ENCODE measurements at regions not wholly inside any gene's neighbourhood (a gene's known extent, or its start where the extent isn't known, plus 50 kb on each side); places are given as distances from the start of the nearest gene placed in this dataset.
"Not testable (repeated sequence)": the region's sequence is repeated elsewhere in the genome, so short reads cannot be mapped to it uniquely, and the experiment has no call there.

DNA sequence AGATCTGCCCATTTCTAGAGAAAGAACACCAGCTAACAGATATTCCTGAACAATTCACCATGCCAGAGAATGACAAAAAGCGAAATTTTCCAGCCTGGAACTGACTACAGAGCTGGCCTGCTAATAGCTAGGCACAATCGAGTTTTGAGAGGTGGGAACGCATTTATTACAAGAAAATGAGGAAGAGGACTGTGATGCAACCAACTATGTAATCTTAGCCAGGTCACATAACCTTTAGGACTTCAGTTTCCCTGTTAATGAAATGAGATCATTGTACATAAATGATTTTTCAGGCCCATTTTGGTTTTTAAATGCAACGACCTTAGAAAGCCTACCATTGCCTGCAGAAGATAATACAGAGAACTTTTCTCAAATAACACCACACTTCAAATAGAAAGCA, 72.1 kb upstream of the SETMAR start:
- no peak for DNase-seq

GRCh38 chr3:4232798-4233197, 70.4 kb upstream of the SETMAR start:
- no peak for DNase-seq

DNA sequence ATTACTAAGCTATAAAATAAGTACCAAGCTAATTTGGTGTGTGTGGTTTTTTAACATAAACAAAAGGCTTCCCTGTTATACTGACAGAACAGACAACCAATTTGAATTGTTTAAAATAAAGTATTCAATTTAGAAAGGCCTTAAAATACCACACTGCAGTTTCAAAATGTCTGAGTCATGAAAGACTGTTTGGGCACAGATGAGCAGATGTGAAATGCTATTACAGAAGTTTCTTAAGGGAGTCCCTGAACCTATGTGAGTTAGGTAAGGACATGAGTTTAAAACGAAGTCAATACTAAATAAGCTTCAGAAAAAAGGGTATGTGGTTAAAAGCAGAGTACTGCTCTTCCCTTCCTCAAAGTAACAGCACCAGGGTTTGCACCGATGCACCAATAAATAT, 69.7 kb upstream of the SETMAR start:
- DNase-seq: no peak

DNA sequence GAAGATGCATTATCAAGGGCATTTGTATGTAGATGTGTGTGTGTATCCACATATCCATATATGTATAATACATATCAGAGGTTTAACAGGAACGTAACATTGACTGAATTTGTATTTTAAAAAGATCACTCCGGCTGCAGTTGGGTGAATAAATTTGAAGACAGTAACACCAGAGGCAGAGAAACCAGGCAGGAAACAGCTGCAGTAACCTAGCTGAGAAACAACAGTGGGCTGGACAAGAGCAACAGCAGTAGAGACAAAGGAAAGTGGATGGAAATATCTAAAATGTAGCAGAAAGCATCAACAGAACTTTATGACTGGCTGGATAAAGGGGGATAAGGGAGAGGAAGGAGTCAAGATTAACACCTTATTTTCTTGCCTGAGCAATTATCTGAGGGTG, 68.3 kb upstream of the SETMAR start:
- DNase-seq: no peak

DNA sequence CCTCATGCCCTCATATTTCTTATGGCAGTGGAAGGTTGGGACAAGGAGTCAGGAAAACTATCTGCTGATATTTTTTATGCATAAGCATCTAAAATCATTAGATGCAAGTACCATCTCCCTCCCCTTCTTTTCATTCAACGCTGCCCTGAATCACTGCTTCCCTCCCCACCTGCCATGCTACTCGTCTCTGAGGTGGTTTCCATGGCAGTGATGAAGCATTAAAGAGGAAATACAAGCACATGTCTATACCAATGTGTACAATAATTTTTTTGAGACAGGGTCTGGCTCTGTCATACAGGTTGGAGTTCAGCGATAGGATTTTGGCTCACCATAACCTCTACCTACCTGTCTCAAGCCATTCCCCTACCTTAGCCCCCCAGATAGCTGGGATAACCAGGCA, 67.5 kb upstream of the SETMAR start:
- DNase-seq: no peak

- no peak for DNase-seq
Measured at GRCh38 chr3:4241595-4242170, 61.5 kb upstream of the SETMAR start.

GRCh38 chr3:4245671-4246070, 57.5 kb upstream of the SETMAR start:
- DNase-seq: no peak

GRCh38 chr3:4247391-4247790, 55.8 kb upstream of the SETMAR start:
- DNase-seq: no peak

- no peak for DNase-seq
Measured at GRCh38 chr3:4250064-4250463, 53.1 kb upstream of the SETMAR start.

GRCh38 chr3:4251412-4251811, 51.8 kb upstream of the SETMAR start:
- DNase-seq: no peak

GRCh38 chr3:4253072-4253832, 49.9 kb upstream of the SETMAR start:
- not testable (repeated sequence) for DNase-seq
